ENCODE measurements at regions not wholly inside any gene's neighbourhood (a gene's known extent, or its start where the extent isn't known, plus 50 kb on each side); places are given as distances from the start of the nearest gene placed in this dataset.

GRCh38 chr4:159941076-159941475 is 838.2 kb downstream of the RAPGEF2 start:
- no peak for DNase-seq (ENCODE audit: low spot score in 2 of 2)
- TF ChIP-seq EP300 (IDR thresholded peaks at IDR 0.05) (no peak), CTCF (IDR thresholded peaks at IDR 0.05) (no peak), POLR2A (IDR thresholded peaks at IDR 0.05) (no peak)
- Histone ChIP-seq H3K4me3 (no peak overlapping the region), H3K36me3 (no peaks in the 10 kb centered on the region), H3K27ac (no peak overlapping the region), H3K9me3 (no peaks in the 10 kb centered on the region), H3K4me1 (no peaks in the 10 kb centered on the region), H3K27me3 (no peaks in the 10 kb centered on the region)
- WGBS, 2 donors: 85 to 93% methylated on average over 3 of the region's 3 CpGs

- TF ChIP-seq EP300 (IDR thresholded peaks at IDR 0.05) (no peak), POLR2A (IDR thresholded peaks at IDR 0.05) (no peak), CTCF (IDR thresholded peaks at IDR 0.05) (no peak)
- Histone ChIP-seq H3K9me3 (no peaks in the 10 kb centered on the region), H3K36me3 (no peaks in the 10 kb centered on the region), H3K27ac (no peak overlapping the region), H3K4me1 (no peaks in the 10 kb centered on the region), H3K4me3 (no peak overlapping the region), H3K27me3 (no peaks in the 10 kb centered on the region)
- 90 to 91% methylated on average over 4 of the region's 4 CpGs for WGBS, 2 donors
- no peak for DNase-seq (ENCODE audit: low spot score in 2 of 2)
Measured at GRCh38 chr4:159944477-159944876, 841.6 kb downstream of the RAPGEF2 start.

- H3K4me3 ChIP-seq: no peak overlapping the region
Measured at GRCh38 chr4:159946983-159947615, 844.2 kb downstream of the RAPGEF2 start.

GRCh38 chr4:159950707-159951106 is 847.8 kb downstream of the RAPGEF2 start:
- 60 to 70% methylated on average over 1 of the region's 1 CpG for WGBS, 2 donors

More at GRCh38 chr4:159946983-159947615, 844.2 kb downstream of the RAPGEF2 start:
- Histone ChIP-seq H3K27me3 (no peaks in the 10 kb centered on the region), H3K27ac (no peak overlapping the region), H3K36me3 (no peaks in the 10 kb centered on the region), H3K9me3 (no peaks in the 10 kb centered on the region), H3K4me1 (no peaks in the 10 kb centered on the region)
- DNase-seq (ENCODE audit: low spot score in 2 of 2): peak in 1 of 2 donors; percentile 18
- 27 to 33% methylated on average over 4 of the region's 4 CpGs for WGBS, 2 donors
- TF ChIP-seq CTCF (IDR thresholded peaks at IDR 0.05): peak; percentile 43 to 70 (median 51)
- TF ChIP-seq EP300 (IDR thresholded peaks at IDR 0.05): no peak

More at GRCh38 chr4:159950707-159951106, 847.8 kb downstream of the RAPGEF2 start:
- Histone ChIP-seq H3K9me3 (no peaks in the 10 kb centered on the region), H3K27me3 (no peaks in the 10 kb centered on the region), H3K27ac (no peak overlapping the region), H3K36me3 (no peaks in the 10 kb centered on the region), H3K4me1 (no peaks in the 10 kb centered on the region), H3K4me3 (no peak overlapping the region)
- no peak for DNase-seq (ENCODE audit: low spot score in 2 of 2)
- no peak for TF ChIP-seq CTCF (IDR thresholded peaks at IDR 0.05)
- no peak for TF ChIP-seq POLR2A (IDR thresholded peaks at IDR 0.05)
- no peak for TF ChIP-seq EP300 (IDR thresholded peaks at IDR 0.05)
